Mesendoderm (in vitro differentiated cells): ENCODE measurements at regions not wholly inside any gene's neighbourhood (a gene's known extent, or its start where the extent isn't known, plus 50 kb on each side); places are given as distances from the start of the nearest gene placed in this dataset.
A peak's percentile ranks its signal among the peaks of the same experiment; 100 is the strongest.

Source experiments
- DNase-seq: peaks from one replicate; pipeline ENCODE4 v3.0.0; 2013
- H2AK5ac ChIP-seq: 2 replicates; pipeline ENCODE4 v1.6.1; 2013; ENCODE audit warnings: low read length, inconsistent platforms
- H2BK120ac ChIP-seq: 2 replicates; pipeline ENCODE4 v1.6.1; 2013; ENCODE audit warnings: low read depth, mild to moderate bottlenecking, low read length, moderate library complexity, mixed read lengths
- H2BK15ac ChIP-seq: replicated peaks from 2 replicates; pipeline ENCODE4 v1.6.1; 2013; ENCODE audit warnings: low read depth, mild to moderate bottlenecking, moderate library complexity
- H2BK5ac ChIP-seq: 2 replicates; pipeline ENCODE4 v1.6.1; 2013; ENCODE audit warnings: low read length, inconsistent platforms
- H3K18ac ChIP-seq: 2 replicates; pipeline ENCODE4 v1.6.1; 2013; ENCODE audit warnings: mild to moderate bottlenecking, low read length, mixed read lengths
- H3K23ac ChIP-seq: one replicate; pipeline ENCODE4 v1.6.1; 2013; ENCODE audit warnings: low read length
- H3K27ac ChIP-seq: 2 replicates; pipeline ENCODE4 v1.5.1; 2013; ENCODE audit warnings: low read depth, mild to moderate bottlenecking, inconsistent platforms, low read length, moderate library complexity
- H3K27me3 ChIP-seq: 2 replicates; pipeline ENCODE4 v1.6.1; 2013; ENCODE audit warnings: low read length, control low read depth, mild to moderate bottlenecking, inconsistent platforms; ENCODE audit not compliant: insufficient read depth, poor library complexity
- H3K36me3 ChIP-seq: 2 replicates; pipeline ENCODE4 v1.6.1; 2013; ENCODE audit warnings: low read length, inconsistent platforms; ENCODE audit not compliant: control insufficient read depth, insufficient read depth
- H3K4ac ChIP-seq: one replicate; pipeline ENCODE4 v1.6.1; 2013; ENCODE audit warnings: low read depth, mild to moderate bottlenecking, low read length, moderate library complexity
- H3K4me1 ChIP-seq: 2 replicates; pipeline ENCODE4 v1.6.1; 2013; ENCODE audit warnings: low read depth, low read length, inconsistent platforms; ENCODE audit not compliant: control insufficient read depth
- H3K4me2 ChIP-seq: 2 replicates; pipeline ENCODE4 v1.6.1; 2013; ENCODE audit warnings: low read length
- H3K4me3 ChIP-seq: 2 replicates; pipeline ENCODE4 v1.5.1; 2013; ENCODE audit warnings: mild to moderate bottlenecking, low read length
- H3K56ac ChIP-seq: one replicate; pipeline ENCODE4 v1.6.1; 2013; ENCODE audit warnings: low read length
- H3K79me1 ChIP-seq: 2 replicates; pipeline ENCODE4 v1.6.1; 2013; ENCODE audit warnings: low read length, inconsistent platforms
- H3K79me2 ChIP-seq: 2 replicates; pipeline ENCODE4 v1.6.1; 2013; ENCODE audit warnings: mild to moderate bottlenecking, low read length; ENCODE audit not compliant: control insufficient read depth, insufficient read depth
- H3K9ac ChIP-seq: 2 replicates; pipeline ENCODE4 v1.6.1; 2013; ENCODE audit warnings: low read length, inconsistent platforms
- H4K5ac ChIP-seq: one replicate; pipeline ENCODE4 v1.6.1; 2013; ENCODE audit warnings: low read length
- H4K8ac ChIP-seq: one replicate; pipeline ENCODE4 v1.6.1; 2013; ENCODE audit warnings: low read depth, mild to moderate bottlenecking, control low read depth, low read length, moderate library complexity
- WGBS: extraction: QIAGEN DNeasy Blood & Tissue Kit; methylation state at CpG from one replicate; pipeline ENCODE4 v1.1.7; 2013; ENCODE audit warnings: low lambda C conversion rate, missing lambda C conversion rate; ENCODE audit not compliant: insufficient coverage; ENCODE audit errors: extremely low coverage; 5-methylcytosine and 5-hydroxymethylcytosine counted together

- Histone ChIP-seq H3K9ac (no peak overlapping the region), H3K4me2 (no peak overlapping the region), H2BK120ac (no peak overlapping the region), H3K79me1 (no peaks in the 10 kb centered on the region), H3K4me1 (no peaks in the 10 kb centered on the region), H2AK5ac (no peak overlapping the region), H3K27ac (no peak overlapping the region), H2BK15ac (peak overlapping the region; percentile 46), H3K23ac (no peak overlapping the region), H3K4me3 (no peak overlapping the region), H2BK5ac (no peak overlapping the region), H3K79me2 (no peaks in the 10 kb centered on the region), H3K4ac (no peak overlapping the region), H3K27me3 (no peaks in the 10 kb centered on the region), H3K36me3 (no peaks in the 10 kb centered on the region), H4K5ac (no peak overlapping the region), H3K56ac (no peak overlapping the region), H4K8ac (no peak overlapping the region), H3K18ac (no peak overlapping the region)
- no peak for DNase-seq
- no CpG with 5 or more reads among the region's 5 CpGs for WGBS
Observed at GRCh38 chr13:76223999-76224398, 587.9 kb downstream of the LMO7 start.

- Histone ChIP-seq H3K36me3 (no peaks in the 10 kb centered on the region), H3K27me3 (no peaks in the 10 kb centered on the region), H3K27ac (no peak overlapping the region), H2AK5ac (no peak overlapping the region), H3K4ac (no peak overlapping the region), H4K5ac (no peak overlapping the region), H3K9ac (no peak overlapping the region), H3K4me1 (no peaks in the 10 kb centered on the region), H3K23ac (no peak overlapping the region), H4K8ac (no peak overlapping the region), H3K18ac (no peak overlapping the region), H3K4me2 (no peak overlapping the region), H2BK15ac (no peak overlapping the region), H3K79me1 (no peaks in the 10 kb centered on the region), H3K4me3 (no peak overlapping the region), H2BK5ac (no peak overlapping the region), H3K56ac (no peak overlapping the region), H3K79me2 (no peaks in the 10 kb centered on the region), H2BK120ac (no peak overlapping the region)
- no CpG with 5 or more reads among the region's 2 CpGs for WGBS
- peak; percentile 49 for DNase-seq
Observed at GRCh38 chr13:76223565-76223964, 587.4 kb downstream of the LMO7 start.

GRCh38 chr13:76222511-76222910 lies 586.4 kb downstream of the LMO7 start:
- Histone ChIP-seq H3K27me3 (no peaks in the 10 kb centered on the region), H3K79me1 (no peaks in the 10 kb centered on the region), H2BK5ac (no peak overlapping the region), H3K4me3 (no peak overlapping the region), H3K36me3 (no peaks in the 10 kb centered on the region), H4K5ac (no peak overlapping the region), H3K23ac (no peak overlapping the region), H3K9ac (no peak overlapping the region), H3K27ac (no peak overlapping the region), H3K79me2 (no peaks in the 10 kb centered on the region), H3K4ac (no peak overlapping the region), H3K18ac (no peak overlapping the region), H2BK120ac (no peak overlapping the region), H4K8ac (no peak overlapping the region), H3K4me1 (no peaks in the 10 kb centered on the region), H3K4me2 (no peak overlapping the region), H3K56ac (no peak overlapping the region), H2BK15ac (no peak overlapping the region), H2AK5ac (no peak overlapping the region)
- WGBS: 100% methylated on average over 1 of the region's 2 CpGs
- no peak for DNase-seq

- no peaks in the 10 kb centered on the region for H3K4me1 ChIP-seq
- H3K9ac ChIP-seq: no peak overlapping the region
- no peaks in the 10 kb centered on the region for H3K36me3 ChIP-seq
- no peak overlapping the region for H3K23ac ChIP-seq
- no CpG with 5 or more reads among the region's 2 CpGs for WGBS
- no peaks in the 10 kb centered on the region for H3K27me3 ChIP-seq
- no peak overlapping the region for H4K5ac ChIP-seq
- no peak overlapping the region for H2BK5ac ChIP-seq
- H3K4ac ChIP-seq: no peak overlapping the region
- DNase-seq: no peak
- no peak overlapping the region for H4K8ac ChIP-seq
- no peak overlapping the region for H3K4me2 ChIP-seq
- H3K18ac ChIP-seq: no peak overlapping the region
- H3K79me1 ChIP-seq: no peaks in the 10 kb centered on the region
- H3K27ac ChIP-seq: no peak overlapping the region
- H2BK15ac ChIP-seq: no peak overlapping the region
- H2BK120ac ChIP-seq: no peak overlapping the region
- H3K79me2 ChIP-seq: no peaks in the 10 kb centered on the region
- no peak overlapping the region for H3K4me3 ChIP-seq
- no peak overlapping the region for H2AK5ac ChIP-seq
- no peak overlapping the region for H3K56ac ChIP-seq
Observed at GRCh38 chr13:76216729-76217128, 580.6 kb downstream of the LMO7 start.

GRCh38 chr13:76214001-76214400 lies 577.9 kb downstream of the LMO7 start:
- no peak overlapping the region for H4K8ac ChIP-seq
- no CpG with 5 or more reads among the region's 1 CpG for WGBS
- no peak overlapping the region for H3K4ac ChIP-seq
- no peak overlapping the region for H3K18ac ChIP-seq
- no peak overlapping the region for H2BK120ac ChIP-seq
- H3K9ac ChIP-seq: no peak overlapping the region
- H2BK15ac ChIP-seq: no peak overlapping the region
- H3K56ac ChIP-seq: no peak overlapping the region
- DNase-seq: no peak
- no peaks in the 10 kb centered on the region for H3K79me2 ChIP-seq
- H3K36me3 ChIP-seq: no peaks in the 10 kb centered on the region
- no peak overlapping the region for H3K27ac ChIP-seq
- no peak overlapping the region for H2AK5ac ChIP-seq
- H3K4me1 ChIP-seq: no peaks in the 10 kb centered on the region
- H4K5ac ChIP-seq: no peak overlapping the region
- H3K4me2 ChIP-seq: no peak overlapping the region
- no peaks in the 10 kb centered on the region for H3K27me3 ChIP-seq
- no peak overlapping the region for H2BK5ac ChIP-seq
- no peak overlapping the region for H3K23ac ChIP-seq
- H3K79me1 ChIP-seq: no peaks in the 10 kb centered on the region
- H3K4me3 ChIP-seq: no peak overlapping the region

GRCh38 chr13:76213423-76213904 lies 577.3 kb downstream of the LMO7 start:
- no peaks in the 10 kb centered on the region for H3K36me3 ChIP-seq
- H3K4me3 ChIP-seq: no peak overlapping the region
- no peak overlapping the region for H3K27ac ChIP-seq
- no peak overlapping the region for H3K4ac ChIP-seq
- no peak overlapping the region for H2BK120ac ChIP-seq
- no peak overlapping the region for H2BK5ac ChIP-seq
- no peak overlapping the region for H4K8ac ChIP-seq
- H2BK15ac ChIP-seq: no peak overlapping the region
- no peak overlapping the region for H2AK5ac ChIP-seq
- no peak for DNase-seq
- H3K4me2 ChIP-seq: no peak overlapping the region
- H4K5ac ChIP-seq: no peak overlapping the region
- no peak overlapping the region for H3K56ac ChIP-seq
- WGBS: no CpG with 5 or more reads among the region's 3 CpGs
- H3K18ac ChIP-seq: no peak overlapping the region
- H3K4me1 ChIP-seq: no peaks in the 10 kb centered on the region
- no peaks in the 10 kb centered on the region for H3K27me3 ChIP-seq
- no peak overlapping the region for H3K9ac ChIP-seq
- no peaks in the 10 kb centered on the region for H3K79me2 ChIP-seq
- no peaks in the 10 kb centered on the region for H3K79me1 ChIP-seq
- H3K23ac ChIP-seq: no peak overlapping the region
